ENCODE measurements at regions not wholly inside any gene's neighbourhood (a gene's known extent, or its start where the extent isn't known, plus 50 kb on each side); places are given as distances from the start of the nearest gene placed in this dataset.
"Not testable (repeated sequence)": the region's sequence is repeated elsewhere in the genome, so short reads cannot be mapped to it uniquely, and the experiment has no call there.

DNA sequence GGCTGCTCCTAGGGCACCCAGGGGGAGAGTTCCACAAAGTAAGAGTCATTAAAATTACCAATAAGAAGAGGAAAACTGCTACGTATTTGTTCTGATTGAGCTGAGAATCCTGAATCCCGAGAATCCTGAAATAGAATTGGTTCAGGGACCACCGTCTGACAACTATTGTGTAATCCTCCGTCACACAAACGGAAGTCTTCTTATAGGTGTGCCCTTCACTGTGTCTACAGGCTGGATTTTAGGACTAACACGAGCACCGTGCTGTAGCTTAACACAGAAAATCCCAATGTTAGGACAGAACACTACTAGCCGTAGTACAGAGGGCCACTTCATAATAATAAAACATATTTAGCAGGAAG is 50.6 kb upstream of the RNF182 start:
- Histone ChIP-seq H3K4me3 (ENCODE audit: low read depth, low read length) (peak overlapping the region; percentile 49), H3K27me3 (ENCODE audit: control insufficient read depth, insufficient read depth, low read length) (peaks cover 20% of the 10 kb centered on the region), H3K9ac (ENCODE audit: low read depth, low read length) (0 out of 2 replicates have a peak overlapping the region, but pooled peaks have one; percentile 14), H3K27ac (ENCODE audit: low read depth, low read length) (no peak overlapping the region), H3K4me1 (ENCODE audit: control insufficient read depth, insufficient read depth, low read length) (peaks cover 5% of the 10 kb centered on the region; the same call in 1 of the 2 replicates), H3K36me3 (ENCODE audit: control insufficient read depth, insufficient read depth, low read length) (no peaks in the 10 kb centered on the region), H3K9me3 (ENCODE audit: control insufficient read depth, insufficient read depth, low read length) (no peaks in the 10 kb centered on the region)

GRCh38 chr6:13873288-13874190 is 51.2 kb upstream of the RNF182 start:
- H3K9me3 ChIP-seq (ENCODE audit: control insufficient read depth, insufficient read depth, low read length): no peaks in the 10 kb centered on the region
- peaks cover 5% of the 10 kb centered on the region; the same call in 1 of the 2 replicates for H3K4me1 ChIP-seq (ENCODE audit: control insufficient read depth, insufficient read depth, low read length)
- peak overlapping the region; percentile 49 for H3K4me3 ChIP-seq (ENCODE audit: low read depth, low read length)
- no peak overlapping the region for H3K27ac ChIP-seq (ENCODE audit: low read depth, low read length)
- H3K36me3 ChIP-seq (ENCODE audit: control insufficient read depth, insufficient read depth, low read length): no peaks in the 10 kb centered on the region
- peaks cover 20% of the 10 kb centered on the region for H3K27me3 ChIP-seq (ENCODE audit: control insufficient read depth, insufficient read depth, low read length)
- 0 out of 2 replicates have a peak overlapping the region, but pooled peaks have one; percentile 14 for H3K9ac ChIP-seq (ENCODE audit: low read depth, low read length)

DNA sequence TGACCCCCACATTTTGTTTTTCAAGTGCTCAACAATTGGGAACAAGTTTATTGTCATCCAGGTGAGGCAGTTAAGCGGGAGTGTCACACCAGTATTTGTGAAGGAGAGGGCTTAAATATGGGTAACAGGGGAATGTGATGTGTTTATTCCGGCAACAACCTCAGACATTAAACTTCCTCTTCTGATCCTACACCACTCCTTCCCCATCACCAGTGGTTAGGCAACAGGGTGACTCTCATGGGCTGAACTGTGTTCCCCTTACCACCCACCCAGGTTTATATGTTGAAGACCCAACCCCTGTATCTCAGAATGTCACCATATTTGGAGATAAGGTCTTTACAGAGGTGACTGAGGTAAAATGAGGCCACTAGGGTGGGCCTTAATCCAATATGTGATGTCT is 52.1 kb upstream of the RNF182 start:
- Histone ChIP-seq H3K4me3 (ENCODE audit: low read depth, low read length) (no peak overlapping the region), H3K36me3 (ENCODE audit: control insufficient read depth, insufficient read depth, low read length) (no peaks in the 10 kb centered on the region), H3K27ac (ENCODE audit: low read depth, low read length) (no peak overlapping the region), H3K9me3 (ENCODE audit: control insufficient read depth, insufficient read depth, low read length) (no peaks in the 10 kb centered on the region), H3K9ac (ENCODE audit: low read depth, low read length) (no peak overlapping the region), H3K27me3 (ENCODE audit: control insufficient read depth, insufficient read depth, low read length) (peaks cover 20% of the 10 kb centered on the region), H3K4me1 (ENCODE audit: control insufficient read depth, insufficient read depth, low read length) (peaks cover 5% of the 10 kb centered on the region; the same call in 1 of the 2 replicates)

- H3K4me3 ChIP-seq (ENCODE audit: low read depth, low read length); H3K27ac ChIP-seq (ENCODE audit: low read depth, low read length); H3K4me1 ChIP-seq (ENCODE audit: control insufficient read depth, insufficient read depth, low read length); H3K9ac ChIP-seq (ENCODE audit: low read depth, low read length); H3K36me3 ChIP-seq (ENCODE audit: control insufficient read depth, insufficient read depth, low read length); H3K9me3 ChIP-seq (ENCODE audit: control insufficient read depth, insufficient read depth, low read length): not testable (repeated sequence)
- H3K27me3 ChIP-seq (ENCODE audit: control insufficient read depth, insufficient read depth, low read length): peaks cover 20% of the 10 kb centered on the region
Observed at GRCh38 chr6:13872006-13872405, 52.7 kb upstream of the RNF182 start.

DNA sequence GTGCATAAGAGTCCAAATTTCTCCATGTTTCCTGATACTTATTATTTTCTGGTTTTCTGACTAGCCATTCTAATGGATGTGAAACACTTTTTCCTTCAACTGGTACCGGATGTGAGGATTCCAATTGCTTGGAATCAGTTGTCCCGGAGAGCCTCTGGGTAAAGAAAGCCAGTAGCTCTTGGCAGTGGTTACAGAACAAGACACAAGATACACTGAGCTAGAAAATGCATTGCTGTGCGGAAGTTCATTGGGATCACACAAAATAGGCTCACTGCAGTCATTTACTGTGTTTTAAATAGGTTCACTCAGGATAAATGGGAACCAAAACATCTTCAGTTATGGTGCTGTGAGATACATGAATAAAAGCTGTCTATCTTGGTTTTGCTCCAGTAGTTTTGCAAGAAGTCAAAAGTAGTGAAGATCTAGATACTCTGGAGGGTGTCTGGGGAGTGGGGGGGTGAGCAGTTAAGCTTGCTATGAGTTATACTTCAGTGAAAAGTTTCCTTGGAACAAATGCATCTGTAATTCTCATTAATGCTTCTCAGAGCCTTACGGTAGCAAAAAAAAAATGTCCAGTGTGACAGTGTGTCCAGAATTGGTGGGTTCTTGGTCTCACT is 54.4 kb upstream of the RNF182 start:
- peaks cover 5% of the 10 kb centered on the region; the same call in 1 of the 2 replicates for H3K4me1 ChIP-seq (ENCODE audit: control insufficient read depth, insufficient read depth, low read length)
- H3K4me3 ChIP-seq (ENCODE audit: low read depth, low read length): no peak overlapping the region
- no peak overlapping the region for H3K9ac ChIP-seq (ENCODE audit: low read depth, low read length)
- no peaks in the 10 kb centered on the region for H3K9me3 ChIP-seq (ENCODE audit: control insufficient read depth, insufficient read depth, low read length)
- no peak overlapping the region for H3K27ac ChIP-seq (ENCODE audit: low read depth, low read length)
- H3K27me3 ChIP-seq (ENCODE audit: control insufficient read depth, insufficient read depth, low read length): peaks cover 20% of the 10 kb centered on the region
- no peaks in the 10 kb centered on the region for H3K36me3 ChIP-seq (ENCODE audit: control insufficient read depth, insufficient read depth, low read length)

GRCh38 chr6:13868236-13868635 is 53.9 kb upstream of the MCUR1 start:
- Histone ChIP-seq H3K9ac (ENCODE audit: low read depth, low read length) (no peak overlapping the region), H3K9me3 (ENCODE audit: control insufficient read depth, insufficient read depth, low read length) (no peaks in the 10 kb centered on the region), H3K4me3 (ENCODE audit: low read depth, low read length) (no peak overlapping the region), H3K27me3 (ENCODE audit: control insufficient read depth, insufficient read depth, low read length) (peaks cover 9% of the 10 kb centered on the region), H3K27ac (ENCODE audit: low read depth, low read length) (no peak overlapping the region), H3K4me1 (ENCODE audit: control insufficient read depth, insufficient read depth, low read length) (no peaks in the 10 kb centered on the region; the same call in 1 of the 2 replicates), H3K36me3 (ENCODE audit: control insufficient read depth, insufficient read depth, low read length) (no peaks in the 10 kb centered on the region)

DNA sequence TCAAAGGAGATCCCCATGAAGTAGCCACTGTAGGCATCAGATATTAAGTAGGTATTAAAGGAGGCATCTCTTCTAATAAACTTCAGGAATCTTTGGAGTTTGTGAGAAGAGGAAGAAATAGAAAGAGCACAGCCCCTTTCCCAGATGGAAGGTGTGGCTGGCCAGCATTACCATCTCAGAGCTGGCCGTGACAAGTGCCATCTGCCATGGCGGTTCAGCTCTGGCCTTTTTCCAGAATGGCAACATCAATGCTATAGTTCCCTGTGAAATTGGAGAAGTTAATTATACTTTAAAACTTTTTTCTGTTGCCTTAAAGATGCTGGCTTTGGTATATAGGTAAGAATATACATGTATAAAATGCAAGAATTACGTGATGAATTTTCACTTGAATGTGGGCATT is 51.9 kb upstream of the MCUR1 start:
- Histone ChIP-seq H3K36me3 (ENCODE audit: control insufficient read depth, insufficient read depth, low read length) (no peaks in the 10 kb centered on the region), H3K9me3 (ENCODE audit: control insufficient read depth, insufficient read depth, low read length) (no peaks in the 10 kb centered on the region), H3K9ac (ENCODE audit: low read depth, low read length) (no peak overlapping the region), H3K27ac (ENCODE audit: low read depth, low read length) (no peak overlapping the region), H3K4me1 (ENCODE audit: control insufficient read depth, insufficient read depth, low read length) (no peaks in the 10 kb centered on the region), H3K27me3 (ENCODE audit: control insufficient read depth, insufficient read depth, low read length) (no peaks in the 10 kb centered on the region), H3K4me3 (ENCODE audit: low read depth, low read length) (no peak overlapping the region)

GRCh38 chr6:13865141-13865540 is 50.8 kb upstream of the MCUR1 start:
- no peaks in the 10 kb centered on the region for H3K27me3 ChIP-seq (ENCODE audit: control insufficient read depth, insufficient read depth, low read length)
- no peak overlapping the region for H3K27ac ChIP-seq (ENCODE audit: low read depth, low read length)
- no peaks in the 10 kb centered on the region for H3K36me3 ChIP-seq (ENCODE audit: control insufficient read depth, insufficient read depth, low read length)
- no peaks in the 10 kb centered on the region for H3K4me1 ChIP-seq (ENCODE audit: control insufficient read depth, insufficient read depth, low read length)
- no peaks in the 10 kb centered on the region for H3K9me3 ChIP-seq (ENCODE audit: control insufficient read depth, insufficient read depth, low read length)
- no peak overlapping the region for H3K4me3 ChIP-seq (ENCODE audit: low read depth, low read length)
- no peak overlapping the region for H3K9ac ChIP-seq (ENCODE audit: low read depth, low read length)

DNA sequence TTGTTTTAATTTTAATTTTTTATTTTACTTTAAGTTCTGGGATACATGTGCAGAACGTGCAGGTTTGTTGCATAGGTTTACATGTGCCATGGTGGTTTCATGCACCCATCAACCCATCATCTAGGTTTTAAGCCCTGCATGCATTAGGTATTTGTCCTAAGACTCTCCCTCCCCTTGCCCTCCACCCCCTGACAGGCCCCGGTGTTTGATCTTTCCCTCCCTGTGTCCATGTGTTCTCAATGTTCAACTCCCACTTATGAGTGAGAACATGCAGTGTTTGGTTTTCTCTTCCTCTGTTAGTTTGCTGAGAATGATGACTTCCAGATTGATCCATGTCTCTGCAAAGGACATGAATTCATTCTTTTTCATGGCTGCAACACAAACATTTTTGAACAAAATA is 50.3 kb upstream of the MCUR1 start:
- H3K27ac ChIP-seq (ENCODE audit: low read depth, low read length); H3K27me3 ChIP-seq (ENCODE audit: control insufficient read depth, insufficient read depth, low read length): not testable (repeated sequence)

More for the DNA sequence above, 50.3 kb upstream of the MCUR1 start:
- H3K9me3 ChIP-seq (ENCODE audit: control insufficient read depth, insufficient read depth, low read length); H3K4me1 ChIP-seq (ENCODE audit: control insufficient read depth, insufficient read depth, low read length); H3K36me3 ChIP-seq (ENCODE audit: control insufficient read depth, insufficient read depth, low read length); H3K9ac ChIP-seq (ENCODE audit: low read depth, low read length); H3K4me3 ChIP-seq (ENCODE audit: low read depth, low read length): not testable (repeated sequence)

Measured in HUES48 (cell line).